Hepatocyte (in vitro differentiated cells): ENCODE measurements at regions not wholly inside any gene's neighbourhood (a gene's known extent, or its start where the extent isn't known, plus 50 kb on each side); places are given as distances from the start of the nearest gene placed in this dataset.

ENCODE experiments used
- DNase-seq: peaks from one replicate; pipeline ENCODE4 v3.0.0-alpha.2; 2016; ENCODE audit warnings: low spot score
- H2AFZ ChIP-seq: fragments of 200-600 bp; sonication (generic); 2 replicates; pipeline ENCODE4 v1.6.0; 2016; ENCODE audit warnings: antibody characterized with exemption, mild to moderate bottlenecking
- H3K27ac ChIP-seq: fragments of 200-600 bp; sonication (generic); 2 replicates; pipeline ENCODE4 v1.5.1; 2016; ENCODE audit warnings: mild to moderate bottlenecking
- H3K27me3 ChIP-seq: fragments of 200-600 bp; sonication (generic); 2 replicates; pipeline ENCODE4 v1.6.1; 2016
- H3K36me3 ChIP-seq: fragments of 200-600 bp; sonication (generic); replicated peaks from 2 replicates; pipeline ENCODE4 v1.5.1; 2016; ENCODE audit warnings: low read depth; ENCODE audit not compliant: insufficient read depth
- H3K4me1 ChIP-seq: fragments of 200-600 bp; sonication (generic); 2 replicates; pipeline ENCODE4 v1.5.1; 2016; ENCODE audit warnings: mild to moderate bottlenecking, moderate library complexity; ENCODE audit not compliant: insufficient read depth
- H3K4me2 ChIP-seq: fragments of 200-600 bp; sonication (generic); 2 replicates; pipeline ENCODE4 v1.6.0; 2016
- H3K4me3 ChIP-seq: fragments of 200-600 bp; sonication (generic); 2 replicates; pipeline ENCODE4 v1.5.1; 2016; ENCODE audit warnings: mild to moderate bottlenecking
- H3K79me2 ChIP-seq: fragments of 200-600 bp; sonication (generic); 2 replicates; pipeline ENCODE4 v1.6.0; 2017; ENCODE audit warnings: mild to moderate bottlenecking
- H3K9me2 ChIP-seq: fragments of 200-600 bp; sonication (generic); replicated peaks from 2 replicates; pipeline ENCODE4 v1.6.0; 2017; ENCODE audit warnings: mild to moderate bottlenecking; ENCODE audit not compliant: insufficient read depth
- H3K9me3 ChIP-seq: fragments of 200-600 bp; sonication (generic); 2 replicates; pipeline ENCODE4 v1.5.1; 2016; ENCODE audit warnings: low read depth, mild to moderate bottlenecking
- H4K20me1 ChIP-seq: fragments of 200-600 bp; sonication (generic); 2 replicates; pipeline ENCODE4 v1.6.0; 2016; ENCODE audit warnings: mild to moderate bottlenecking; ENCODE audit not compliant: insufficient read depth, poor library complexity, severe bottlenecking
- CTCF ChIP-seq: fragments of 200-600 bp; sonication (generic); IDR thresholded peaks from 2 replicates; pipeline ENCODE4 v1.5.1; 2016; ENCODE audit warnings: antibody characterized with exemption, mild to moderate bottlenecking; ENCODE audit not compliant: poor library complexity
- EZH2 ChIP-seq: fragments of 200-600 bp; sonication (generic); IDR thresholded peaks from 2 replicates; pipeline ENCODE4 v1.6.1; 2016; ENCODE audit warnings: antibody characterized with exemption, mild to moderate bottlenecking, borderline replicate concordance
- EZH2phosphoT487 ChIP-seq: fragments of 200-600 bp; sonication (generic); IDR thresholded peaks from one replicate; pipeline ENCODE4 v1.6.1; 2018; ENCODE audit warnings: antibody characterized with exemption, mild to moderate bottlenecking, low read depth, moderate library complexity; ENCODE audit not compliant: unreplicated experiment, severe bottlenecking
- WGBS: methylation state at CpG from one replicate; pipeline ENCODE4 v1.1.6; 2016; ENCODE audit warnings: low lambda C conversion rate; ENCODE audit errors: missing lambda C conversion rate; 5-methylcytosine and 5-hydroxymethylcytosine counted together

GRCh38 chr3:56929809-56930615 lies 128.3 kb upstream of the ARHGEF3 start:
- H3K27ac ChIP-seq, result no peak overlapping the region
- no peaks in the 10 kb centered on the region for H3K79me2 ChIP-seq
- no peaks in the 10 kb centered on the region for H3K9me2 ChIP-seq
- no peak overlapping the region for H2AFZ ChIP-seq
- H3K4me2 ChIP-seq, result no peak overlapping the region
- TF ChIP-seq EZH2 (no peak), EZH2phosphoT487 (no peak), CTCF (no peak)
- no peaks in the 10 kb centered on the region for H3K36me3 ChIP-seq
- no peak overlapping the region for H3K4me3 ChIP-seq
- H3K4me1 ChIP-seq, result peaks cover 15% of the 10 kb centered on the region
- no peaks in the 10 kb centered on the region for H4K20me1 ChIP-seq
- H3K27me3 ChIP-seq, result no peaks in the 10 kb centered on the region
- H3K9me3 ChIP-seq, result no peaks in the 10 kb centered on the region
- DNase-seq, result no peak
- 81% methylated on average over 10 of the region's 10 CpGs for WGBS

GRCh38 chr3:56928379-56929068 lies 126.8 kb upstream of the ARHGEF3 start:
- no peak overlapping the region for H3K27ac ChIP-seq
- DNase-seq, result peak; percentile 28
- H3K9me2 ChIP-seq, result no peaks in the 10 kb centered on the region
- no peaks in the 10 kb centered on the region for H3K9me3 ChIP-seq
- WGBS, result 32% methylated on average over 3 of the region's 3 CpGs
- H4K20me1 ChIP-seq, result no peaks in the 10 kb centered on the region
- no peaks in the 10 kb centered on the region for H3K79me2 ChIP-seq
- no peak overlapping the region for H3K4me2 ChIP-seq
- TF ChIP-seq CTCF, result no peak
- TF ChIP-seq EZH2phosphoT487, result no peak
- no peak for TF ChIP-seq EZH2
- H3K4me3 ChIP-seq, result no peak overlapping the region
- H3K36me3 ChIP-seq, result no peaks in the 10 kb centered on the region
- no peak overlapping the region for H2AFZ ChIP-seq
- H3K27me3 ChIP-seq, result no peaks in the 10 kb centered on the region
- peaks cover 23% of the 10 kb centered on the region for H3K4me1 ChIP-seq

GRCh38 chr3:56927855-56928254 lies 126.1 kb upstream of the ARHGEF3 start:
- H3K79me2 ChIP-seq, result no peaks in the 10 kb centered on the region
- H3K9me3 ChIP-seq, result no peaks in the 10 kb centered on the region
- no peak overlapping the region for H3K27ac ChIP-seq
- no peaks in the 10 kb centered on the region for H4K20me1 ChIP-seq
- WGBS, result 70% methylated on average over 2 of the region's 2 CpGs
- no peak overlapping the region for H3K4me3 ChIP-seq
- H3K36me3 ChIP-seq, result no peaks in the 10 kb centered on the region
- H2AFZ ChIP-seq, result no peak overlapping the region
- no peak for DNase-seq
- H3K27me3 ChIP-seq, result no peaks in the 10 kb centered on the region
- H3K4me2 ChIP-seq, result no peak overlapping the region
- H3K9me2 ChIP-seq, result no peaks in the 10 kb centered on the region
- TF ChIP-seq CTCF (no peak), EZH2phosphoT487 (no peak), EZH2 (no peak)
- peaks cover 26% of the 10 kb centered on the region for H3K4me1 ChIP-seq
